ENCODE measurements at regions not wholly inside any gene's neighbourhood (a gene's known extent, or its start where the extent isn't known, plus 50 kb on each side); places are given as distances from the start of the nearest gene placed in this dataset.

DNA sequence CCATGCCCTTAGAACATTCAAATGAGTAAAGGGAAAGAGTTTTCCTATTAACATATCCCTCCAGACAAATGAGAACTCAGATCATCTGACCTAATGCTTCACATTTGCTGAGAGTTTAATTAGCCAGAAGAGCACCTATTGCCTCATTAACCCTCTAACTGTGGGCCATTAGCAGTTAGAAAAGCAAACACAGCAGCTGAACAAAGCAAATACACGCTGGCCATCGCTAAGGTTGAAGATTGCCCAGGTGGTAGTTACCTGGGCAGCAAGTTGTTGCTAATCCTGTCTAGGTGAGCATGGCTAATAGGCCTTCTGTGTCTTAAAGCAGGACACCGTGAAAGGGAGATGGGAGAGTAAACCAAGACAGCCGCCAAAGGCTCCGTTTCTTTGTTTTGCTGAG lies 49.9 kb upstream of the UCN3 start:
- TF ChIP-seq, protein P1, sequence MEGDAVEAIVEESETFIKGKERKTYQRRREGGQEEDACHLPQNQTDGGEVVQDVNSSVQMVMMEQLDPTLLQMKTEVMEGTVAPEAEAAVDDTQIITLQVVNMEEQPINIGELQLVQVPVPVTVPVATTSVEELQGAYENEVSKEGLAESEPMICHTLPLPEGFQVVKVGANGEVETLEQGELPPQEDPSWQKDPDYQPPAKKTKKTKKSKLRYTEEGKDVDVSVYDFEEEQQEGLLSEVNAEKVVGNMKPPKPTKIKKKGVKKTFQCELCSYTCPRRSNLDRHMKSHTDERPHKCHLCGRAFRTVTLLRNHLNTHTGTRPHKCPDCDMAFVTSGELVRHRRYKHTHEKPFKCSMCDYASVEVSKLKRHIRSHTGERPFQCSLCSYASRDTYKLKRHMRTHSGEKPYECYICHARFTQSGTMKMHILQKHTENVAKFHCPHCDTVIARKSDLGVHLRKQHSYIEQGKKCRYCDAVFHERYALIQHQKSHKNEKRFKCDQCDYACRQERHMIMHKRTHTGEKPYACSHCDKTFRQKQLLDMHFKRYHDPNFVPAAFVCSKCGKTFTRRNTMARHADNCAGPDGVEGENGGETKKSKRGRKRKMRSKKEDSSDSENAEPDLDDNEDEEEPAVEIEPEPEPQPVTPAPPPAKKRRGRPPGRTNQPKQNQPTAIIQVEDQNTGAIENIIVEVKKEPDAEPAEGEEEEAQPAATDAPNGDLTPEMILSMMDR (IDR thresholded peaks at IDR 0.05): no peak
- no peak for TF ChIP-seq ZFX (IDR thresholded peaks at IDR 0.05; ENCODE audit: borderline replicate concordance)

Measured in 22Rv1 (cell line).